ENCODE measurements at regions not wholly inside any gene's neighbourhood (a gene's known extent, or its start where the extent isn't known, plus 50 kb on each side); places are given as distances from the start of the nearest gene placed in this dataset.
"Not testable (repeated sequence)": the region's sequence is repeated elsewhere in the genome, so short reads cannot be mapped to it uniquely, and the experiment has no call there.

DNA sequence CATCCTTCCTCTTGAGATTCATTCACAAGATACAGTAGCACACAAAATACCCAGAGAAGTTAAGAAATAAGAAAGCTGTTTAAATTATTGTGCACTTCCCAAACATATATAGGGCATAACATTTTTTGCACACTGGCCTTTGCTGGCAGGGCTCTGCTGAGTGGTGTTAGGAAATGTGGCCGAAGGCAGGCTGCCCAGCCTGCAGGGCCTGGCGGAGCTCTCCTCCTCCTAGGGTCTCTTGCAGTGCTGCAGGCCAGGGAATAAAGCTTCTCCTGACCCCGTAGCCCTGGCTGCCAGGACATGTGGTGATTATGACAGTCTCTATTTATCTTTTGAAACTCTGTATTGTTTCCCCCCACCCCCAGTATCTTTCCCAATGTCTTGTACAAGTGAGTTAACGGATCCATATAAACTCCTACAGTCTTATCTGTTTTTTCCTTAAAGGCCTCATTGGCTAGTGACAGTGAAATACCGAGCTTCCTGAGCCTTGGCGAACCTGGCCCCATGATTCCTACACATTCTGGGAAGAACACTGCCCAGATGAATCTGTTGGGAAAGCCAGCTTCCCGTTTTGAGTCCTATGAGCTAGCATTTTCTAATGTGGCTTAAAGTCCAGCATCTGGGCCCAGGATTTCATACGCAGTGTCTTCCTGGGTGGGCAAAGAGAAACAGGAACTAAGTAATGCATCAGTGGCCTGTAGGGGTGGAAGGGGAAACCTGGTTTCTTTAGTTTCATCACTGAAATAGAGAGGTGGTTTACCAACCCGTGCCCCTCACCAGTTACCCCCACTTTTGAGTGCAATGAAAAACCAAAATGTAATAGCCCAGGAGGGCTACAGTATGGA lies 310.3 kb downstream of the BCL2L11 start:
- TF ChIP-seq, protein P1, sequence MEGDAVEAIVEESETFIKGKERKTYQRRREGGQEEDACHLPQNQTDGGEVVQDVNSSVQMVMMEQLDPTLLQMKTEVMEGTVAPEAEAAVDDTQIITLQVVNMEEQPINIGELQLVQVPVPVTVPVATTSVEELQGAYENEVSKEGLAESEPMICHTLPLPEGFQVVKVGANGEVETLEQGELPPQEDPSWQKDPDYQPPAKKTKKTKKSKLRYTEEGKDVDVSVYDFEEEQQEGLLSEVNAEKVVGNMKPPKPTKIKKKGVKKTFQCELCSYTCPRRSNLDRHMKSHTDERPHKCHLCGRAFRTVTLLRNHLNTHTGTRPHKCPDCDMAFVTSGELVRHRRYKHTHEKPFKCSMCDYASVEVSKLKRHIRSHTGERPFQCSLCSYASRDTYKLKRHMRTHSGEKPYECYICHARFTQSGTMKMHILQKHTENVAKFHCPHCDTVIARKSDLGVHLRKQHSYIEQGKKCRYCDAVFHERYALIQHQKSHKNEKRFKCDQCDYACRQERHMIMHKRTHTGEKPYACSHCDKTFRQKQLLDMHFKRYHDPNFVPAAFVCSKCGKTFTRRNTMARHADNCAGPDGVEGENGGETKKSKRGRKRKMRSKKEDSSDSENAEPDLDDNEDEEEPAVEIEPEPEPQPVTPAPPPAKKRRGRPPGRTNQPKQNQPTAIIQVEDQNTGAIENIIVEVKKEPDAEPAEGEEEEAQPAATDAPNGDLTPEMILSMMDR (conservative IDR thresholded peaks at IDR 0.05 in 1 of 2, IDR thresholded peaks at IDR 0.05 in 1 of 2; ENCODE audit: low read depth in 1 of 2, low read length in 2 of 2), result not testable (repeated sequence)
- not testable (repeated sequence) for TF ChIP-seq EZH2 (IDR thresholded peaks at IDR 0.05; ENCODE audit: low read length, missing control alignments)
